Neural progenitor cell (in vitro differentiated cells): ENCODE measurements at regions not wholly inside any gene's neighbourhood (a gene's known extent, or its start where the extent isn't known, plus 50 kb on each side); places are given as distances from the start of the nearest gene placed in this dataset.
"Not testable (repeated sequence)": the region's sequence is repeated elsewhere in the genome, so short reads cannot be mapped to it uniquely, and the experiment has no call there.

Experiments
- DNase-seq: peaks from one replicate; pipeline ENCODE4 v3.0.0-alpha.2; 2016; ENCODE audit warnings: low spot score
- H2AFZ ChIP-seq: fragments of 200-600 bp; sonication (generic); replicated peaks from 2 replicates; pipeline ENCODE4 v1.6.1; 2016; ENCODE audit warnings: antibody characterized with exemption
- H3F3A ChIP-seq: fragments of 200-600 bp; sonication (generic); 2 replicates; pipeline ENCODE4 v1.6.1; 2016; ENCODE audit warnings: antibody characterized with exemption, low read depth
- H3K27ac ChIP-seq: fragments of 200-600 bp; sonication (generic); 2 replicates; pipeline ENCODE4 v1.5.1; 2016; ENCODE audit warnings: mild to moderate bottlenecking
- H3K27me3 ChIP-seq: fragments of 200-600 bp; sonication (generic); 2 replicates; pipeline ENCODE4 v1.6.1; 2016; ENCODE audit warnings: mild to moderate bottlenecking, moderate library complexity
- H3K36me3 ChIP-seq: fragments of 200-600 bp; sonication (generic); 2 replicates; pipeline ENCODE4 v1.5.1; 2016
- H3K4me1 ChIP-seq: fragments of 200-600 bp; sonication (generic); 2 replicates; pipeline ENCODE4 v1.6.1; 2016; ENCODE audit warnings: mixed run types
- H3K4me2 ChIP-seq: fragments of 200-600 bp; sonication (generic); 2 replicates; pipeline ENCODE4 v1.6.1; 2016
- H3K4me3 ChIP-seq: fragments of 200-600 bp; sonication (generic); 2 replicates; pipeline ENCODE4 v1.5.1; 2016
- H3K79me2 ChIP-seq: fragments of 200-600 bp; sonication (generic); 2 replicates; pipeline ENCODE4 v1.6.1; 2016; ENCODE audit warnings: low read depth
- H3K9ac ChIP-seq: fragments of 200-600 bp; sonication (generic); 2 replicates; pipeline ENCODE4 v1.6.1; 2016
- H3K9me3 ChIP-seq: fragments of 200-600 bp; sonication (generic); 2 replicates; pipeline ENCODE4 v1.5.1; 2016; ENCODE audit warnings: low read depth
- H4K20me1 ChIP-seq: fragments of 200-600 bp; sonication (generic); 2 replicates; pipeline ENCODE4 v1.6.1; 2016; ENCODE audit warnings: low read depth
- H3K27ac Mint-ChIP-seq: 3 replicates; pipeline ENCODE4 v1.8.0; 2021; ENCODE audit warnings: mixed read lengths
- H3K27me3 Mint-ChIP-seq: 2 replicates; pipeline ENCODE4 v1.8.0; 2022; ENCODE audit warnings: low read depth, mild to moderate bottlenecking, inconsistent platforms, moderate library complexity, mixed read lengths; ENCODE audit not compliant: insufficient read depth
- H3K36me3 Mint-ChIP-seq: 3 replicates; pipeline ENCODE4 v1.8.0; 2021; ENCODE audit warnings: mixed read lengths
- H3K4me1 Mint-ChIP-seq: 3 replicates; pipeline ENCODE4 v1.8.0; 2021; ENCODE audit warnings: mixed read lengths
- H3K4me3 Mint-ChIP-seq: 3 replicates; pipeline ENCODE4 v1.8.0; 2021; ENCODE audit warnings: mild to moderate bottlenecking, moderate library complexity, mixed read lengths
- H3K9me3 Mint-ChIP-seq: 3 replicates; pipeline ENCODE4 v1.8.0; 2020; ENCODE audit warnings: mixed read lengths
- TF ChIP-seq, protein P1 (sequence below): fragments of 200-600 bp; sonication (generic); IDR thresholded peaks from 2 replicates; pipeline ENCODE4 v1.5.1; 2017; ENCODE audit warnings: antibody characterized with exemption, mild to moderate bottlenecking

DNA sequence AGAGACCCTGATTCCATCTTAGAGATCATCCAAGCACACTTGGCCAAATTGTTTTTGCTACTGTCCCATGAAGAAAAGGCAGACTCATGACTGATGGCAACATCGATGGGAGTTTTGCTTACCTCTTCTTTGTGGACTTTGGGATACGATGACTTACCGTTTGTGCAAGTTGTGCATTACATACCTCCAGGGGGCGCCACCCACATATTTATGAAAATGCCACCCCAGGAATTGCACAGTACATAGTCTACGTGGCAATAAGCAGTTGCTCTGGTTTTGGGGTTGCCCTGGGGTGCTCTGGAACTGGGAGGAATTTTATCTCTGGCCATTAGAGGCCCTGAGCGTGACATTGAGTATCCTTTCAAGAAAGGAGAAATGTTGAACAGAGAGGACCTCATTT, 139.0 kb upstream of the CCZ1B start:
- H3K4me3 ChIP-seq, H3F3A ChIP-seq, H3K27me3 Mint-ChIP-seq, H3K27ac Mint-ChIP-seq, H3K4me1 Mint-ChIP-seq, H3K4me1 ChIP-seq, H2AFZ ChIP-seq, H3K36me3 ChIP-seq, H3K4me3 Mint-ChIP-seq, H3K4me2 ChIP-seq, H3K27ac ChIP-seq, H3K36me3 Mint-ChIP-seq, H3K9me3 ChIP-seq, H3K27me3 ChIP-seq, H3K79me2 ChIP-seq, H4K20me1 ChIP-seq, H3K9ac ChIP-seq: not testable (repeated sequence)
- TF ChIP-seq, protein P1, sequence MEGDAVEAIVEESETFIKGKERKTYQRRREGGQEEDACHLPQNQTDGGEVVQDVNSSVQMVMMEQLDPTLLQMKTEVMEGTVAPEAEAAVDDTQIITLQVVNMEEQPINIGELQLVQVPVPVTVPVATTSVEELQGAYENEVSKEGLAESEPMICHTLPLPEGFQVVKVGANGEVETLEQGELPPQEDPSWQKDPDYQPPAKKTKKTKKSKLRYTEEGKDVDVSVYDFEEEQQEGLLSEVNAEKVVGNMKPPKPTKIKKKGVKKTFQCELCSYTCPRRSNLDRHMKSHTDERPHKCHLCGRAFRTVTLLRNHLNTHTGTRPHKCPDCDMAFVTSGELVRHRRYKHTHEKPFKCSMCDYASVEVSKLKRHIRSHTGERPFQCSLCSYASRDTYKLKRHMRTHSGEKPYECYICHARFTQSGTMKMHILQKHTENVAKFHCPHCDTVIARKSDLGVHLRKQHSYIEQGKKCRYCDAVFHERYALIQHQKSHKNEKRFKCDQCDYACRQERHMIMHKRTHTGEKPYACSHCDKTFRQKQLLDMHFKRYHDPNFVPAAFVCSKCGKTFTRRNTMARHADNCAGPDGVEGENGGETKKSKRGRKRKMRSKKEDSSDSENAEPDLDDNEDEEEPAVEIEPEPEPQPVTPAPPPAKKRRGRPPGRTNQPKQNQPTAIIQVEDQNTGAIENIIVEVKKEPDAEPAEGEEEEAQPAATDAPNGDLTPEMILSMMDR = peak; percentile 63
- peak; percentile 51 for DNase-seq
- peaks cover 19% of the 10 kb centered on the region for H3K9me3 Mint-ChIP-seq

DNA sequence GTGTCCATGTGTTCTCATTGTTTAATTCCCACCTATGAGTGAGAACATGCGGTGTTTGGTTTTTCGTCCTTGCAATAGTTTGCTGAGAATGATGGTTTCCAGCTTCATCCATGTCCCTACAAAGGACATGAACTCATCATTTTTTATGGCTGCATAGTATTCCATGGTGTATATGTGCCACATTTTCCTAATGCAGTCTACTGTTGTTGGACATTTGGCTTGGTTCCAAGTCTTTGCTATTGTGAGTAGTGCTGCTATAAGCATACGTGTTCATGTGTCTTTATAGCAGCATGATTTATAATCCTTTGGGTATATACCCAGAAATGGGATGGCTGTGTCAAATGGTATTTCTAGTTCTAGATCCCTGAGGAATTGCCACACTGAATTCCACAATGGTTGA, 144.1 kb upstream of the CCZ1B start:
- not testable (repeated sequence) for H3K36me3 Mint-ChIP-seq, H3K27ac Mint-ChIP-seq, H3K9me3 ChIP-seq, H4K20me1 ChIP-seq, H3K27ac ChIP-seq, H3K9ac ChIP-seq, H3K4me2 ChIP-seq, H2AFZ ChIP-seq, DNase-seq, H3K27me3 Mint-ChIP-seq, H3F3A ChIP-seq, H3K9me3 Mint-ChIP-seq, H3K4me1 ChIP-seq, H3K27me3 ChIP-seq, H3K4me3 Mint-ChIP-seq, H3K4me1 Mint-ChIP-seq, H3K36me3 ChIP-seq, H3K4me3 ChIP-seq, H3K79me2 ChIP-seq

DNA sequence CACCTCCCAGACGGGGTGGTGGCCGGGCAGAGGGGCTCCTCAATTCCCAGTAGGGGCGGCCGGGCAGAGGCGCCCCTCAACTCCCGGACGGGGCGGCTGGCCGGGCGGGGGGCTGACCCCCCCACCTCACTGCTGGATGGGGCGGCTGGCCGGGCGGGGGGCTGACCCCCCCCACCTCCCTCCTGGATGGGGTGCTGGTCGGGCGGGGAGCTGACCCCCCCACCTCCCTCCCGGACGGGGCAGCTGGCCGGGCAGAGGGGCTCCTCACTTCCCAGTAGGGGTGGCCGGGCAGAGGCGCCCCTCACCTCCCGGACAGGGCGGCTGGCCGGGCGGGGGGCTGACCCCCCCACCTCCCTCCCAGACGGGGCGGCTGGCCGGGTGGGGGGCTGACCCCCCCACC, 148.8 kb upstream of the CCZ1B start:
- not testable (repeated sequence) for H2AFZ ChIP-seq, H3K27me3 ChIP-seq, H3K9ac ChIP-seq, H4K20me1 ChIP-seq, H3K27ac Mint-ChIP-seq, H3K36me3 Mint-ChIP-seq, H3K4me3 ChIP-seq, H3K79me2 ChIP-seq, DNase-seq, H3F3A ChIP-seq, H3K36me3 ChIP-seq, H3K9me3 ChIP-seq, H3K4me1 ChIP-seq, H3K4me1 Mint-ChIP-seq, H3K4me3 Mint-ChIP-seq, H3K4me2 ChIP-seq, H3K27me3 Mint-ChIP-seq, H3K27ac ChIP-seq
- peaks cover 20% of the 10 kb centered on the region for H3K9me3 Mint-ChIP-seq

DNA sequence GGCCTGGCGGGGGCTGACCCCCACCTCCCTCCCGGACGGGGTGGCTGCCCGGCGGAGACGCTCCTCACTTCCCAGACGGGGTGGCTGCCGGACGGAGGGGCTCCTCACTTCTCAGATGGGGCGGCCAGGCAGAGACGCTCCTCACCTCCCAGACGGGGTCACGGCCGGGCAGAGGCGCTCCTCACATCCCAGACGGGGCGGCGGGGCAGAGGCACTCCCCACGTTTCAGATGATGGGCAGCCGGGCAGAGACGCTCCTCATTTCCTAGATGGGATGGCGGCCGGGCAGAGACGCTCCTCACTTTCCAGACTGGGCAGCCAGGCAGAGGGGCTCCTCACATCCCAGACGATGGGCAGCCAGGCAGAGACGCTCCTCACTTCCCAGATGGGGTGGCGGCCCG, 149.3 kb upstream of the CCZ1B start:
- H3K4me3 ChIP-seq, H3K27ac ChIP-seq, DNase-seq, H3K4me1 ChIP-seq, H3K9me3 ChIP-seq, H4K20me1 ChIP-seq, H3K27me3 Mint-ChIP-seq, H3K36me3 Mint-ChIP-seq, H3K27ac Mint-ChIP-seq, H3K4me1 Mint-ChIP-seq, H3K4me3 Mint-ChIP-seq, H3K4me2 ChIP-seq, H3K27me3 ChIP-seq, H2AFZ ChIP-seq, H3F3A ChIP-seq, H3K79me2 ChIP-seq, H3K36me3 ChIP-seq, H3K9ac ChIP-seq: not testable (repeated sequence)
- H3K9me3 Mint-ChIP-seq = peaks cover 20% of the 10 kb centered on the region

DNA sequence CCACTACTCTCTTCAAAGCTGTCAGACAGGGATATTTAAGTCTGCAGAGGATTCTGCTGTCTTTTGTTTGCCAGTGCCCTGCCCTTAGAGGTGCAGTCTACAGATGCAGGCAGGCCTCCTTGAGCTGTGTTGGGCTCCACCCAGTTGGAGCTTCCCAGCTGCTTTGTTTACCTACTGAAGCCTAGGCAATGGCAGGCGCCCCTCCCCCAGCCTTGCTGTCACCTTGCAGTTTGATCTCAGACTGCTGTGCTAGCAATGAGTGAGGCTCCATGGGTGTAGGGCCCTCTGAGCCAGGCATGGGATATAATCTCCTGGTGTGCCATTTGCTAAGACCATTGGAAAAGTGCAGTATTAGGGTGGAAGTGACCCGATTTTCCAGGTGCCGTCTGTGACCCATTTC, 151.3 kb upstream of the CCZ1B start:
- not testable (repeated sequence) for H3K27ac Mint-ChIP-seq, H3K4me3 Mint-ChIP-seq, H3K27me3 ChIP-seq, H3K79me2 ChIP-seq, H3K36me3 Mint-ChIP-seq, H3K36me3 ChIP-seq, H3K27me3 Mint-ChIP-seq, H3K4me3 ChIP-seq, H3K27ac ChIP-seq, H3K4me2 ChIP-seq, H3F3A ChIP-seq, H2AFZ ChIP-seq, H3K9me3 ChIP-seq, DNase-seq, H3K4me1 ChIP-seq, H4K20me1 ChIP-seq, H3K4me1 Mint-ChIP-seq, H3K9ac ChIP-seq
- peaks cover 15% of the 10 kb centered on the region for H3K9me3 Mint-ChIP-seq

DNA sequence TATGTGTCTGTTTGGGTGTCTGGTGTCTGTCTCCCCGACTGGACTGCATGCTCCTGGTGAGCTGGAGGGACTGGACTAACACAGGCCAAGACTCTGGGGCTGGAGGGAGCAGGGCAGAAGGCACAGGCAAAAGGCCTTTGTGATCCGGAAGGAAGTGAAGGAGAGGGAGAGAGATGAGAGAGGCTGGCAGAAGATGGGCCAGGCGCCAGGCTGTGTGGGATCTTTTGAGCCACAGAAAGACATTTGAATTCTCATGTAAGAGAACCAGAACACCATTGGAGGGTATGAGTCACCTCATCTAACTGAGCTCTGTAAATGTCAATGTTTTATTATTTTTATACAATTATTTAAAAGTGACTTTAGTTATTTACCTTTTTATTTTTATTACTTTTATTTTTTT, 152.3 kb upstream of the CCZ1B start:
- H2AFZ ChIP-seq, H4K20me1 ChIP-seq, H3K36me3 Mint-ChIP-seq, H3K4me3 Mint-ChIP-seq, H3K4me3 ChIP-seq, H3K36me3 ChIP-seq, H3K9me3 ChIP-seq, H3K79me2 ChIP-seq, H3K9ac ChIP-seq, DNase-seq, H3K27me3 Mint-ChIP-seq, H3K27ac Mint-ChIP-seq, H3F3A ChIP-seq, H3K4me2 ChIP-seq, H3K27me3 ChIP-seq, H3K4me1 Mint-ChIP-seq, H3K27ac ChIP-seq, H3K4me1 ChIP-seq: not testable (repeated sequence)
- peaks cover 15% of the 10 kb centered on the region for H3K9me3 Mint-ChIP-seq

DNA sequence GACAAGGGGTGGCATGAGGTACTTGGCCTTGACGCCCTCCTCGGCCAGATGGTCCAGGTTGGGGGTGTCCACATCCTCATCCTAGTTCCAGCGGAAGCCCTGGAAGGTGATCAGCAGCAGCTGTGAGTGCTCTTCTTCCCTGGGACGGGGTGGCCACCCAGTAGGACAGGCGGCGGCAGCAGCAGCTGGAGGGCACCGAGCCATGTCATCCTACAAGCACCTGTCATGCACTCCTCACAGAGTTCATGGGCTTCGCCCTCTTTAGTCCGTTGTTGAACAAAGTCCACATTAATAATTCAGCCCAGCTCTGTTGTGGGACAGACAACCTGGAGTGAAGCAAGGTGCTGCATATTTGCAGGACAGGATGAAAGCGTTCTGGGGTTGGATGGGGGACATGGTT, 153.4 kb upstream of the CCZ1B start:
- H3K36me3 ChIP-seq, H3K9ac ChIP-seq, H3K27me3 ChIP-seq, H3F3A ChIP-seq, DNase-seq, H3K9me3 ChIP-seq, H3K4me1 ChIP-seq, H3K27ac ChIP-seq, H3K4me3 ChIP-seq, H3K4me3 Mint-ChIP-seq, H3K79me2 ChIP-seq, H3K27ac Mint-ChIP-seq, H3K36me3 Mint-ChIP-seq, H2AFZ ChIP-seq, H4K20me1 ChIP-seq, H3K27me3 Mint-ChIP-seq, H3K4me1 Mint-ChIP-seq, H3K4me2 ChIP-seq: not testable (repeated sequence)
- peaks cover 17% of the 10 kb centered on the region for H3K9me3 Mint-ChIP-seq

DNA sequence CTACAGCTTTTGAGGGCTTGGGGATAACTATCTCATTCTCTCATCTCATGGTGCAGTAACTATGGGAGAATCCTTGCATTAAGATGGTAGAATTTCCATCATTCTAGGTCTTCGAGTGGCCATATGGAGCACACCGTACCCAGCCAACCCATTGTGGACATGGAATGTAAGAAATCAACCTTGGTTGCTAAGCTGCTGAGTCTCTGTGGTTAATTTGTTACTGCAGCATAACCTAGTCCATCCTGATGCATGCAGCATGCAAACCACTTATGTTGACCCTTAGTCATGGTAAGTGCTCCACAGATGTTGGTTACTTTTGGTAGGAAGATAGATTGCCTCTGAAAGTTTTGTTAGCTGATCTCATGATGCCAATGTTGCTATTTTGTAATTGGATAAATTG, 156.3 kb upstream of the CCZ1B start:
- DNase-seq, H3K4me2 ChIP-seq, H3K4me1 Mint-ChIP-seq, H3K4me3 Mint-ChIP-seq, H3K4me1 ChIP-seq, H3K27me3 ChIP-seq, H3K36me3 ChIP-seq, H3K4me3 ChIP-seq, H3K9me3 ChIP-seq, H3K36me3 Mint-ChIP-seq, H3K27ac Mint-ChIP-seq, H3K79me2 ChIP-seq, H3K27me3 Mint-ChIP-seq, H3K27ac ChIP-seq, H3K9ac ChIP-seq, H4K20me1 ChIP-seq, H2AFZ ChIP-seq, H3F3A ChIP-seq: not testable (repeated sequence)
- peaks cover 10% of the 10 kb centered on the region for H3K9me3 Mint-ChIP-seq
